Activated naive CD4-positive, alpha-beta T cell treated with anti-CD3 and anti-CD28 coated beads, Interleukin-2, amount 10 ng/mL, durations not matched to agents 7 days and 5 days (primary cell): ENCODE measurements at regions not wholly inside any gene's neighbourhood (a gene's known extent, or its start where the extent isn't known, plus 50 kb on each side); places are given as distances from the start of the nearest gene placed in this dataset.

Source experiments
- CTCF ChIA-PET: fragments of 350-600 bp; sonication (Branson Sonifier 250); formaldehyde crosslinking; loops from one replicate; lab custom pipeline; 2021; ENCODE audit warnings: antibody characterized with exemption; lab: Charles Lee
- DNase-seq: peaks from one replicate; pipeline ENCODE4 v3.0.0-alpha.2; 2020
- H3K27ac Mint-ChIP-seq: one replicate; pipeline ENCODE4 v1.8.0; 2021; ENCODE audit warnings: mild to moderate bottlenecking, moderate library complexity, mixed read lengths
- H3K27me3 Mint-ChIP-seq: one replicate; pipeline ENCODE4 v1.8.0; 2021; ENCODE audit warnings: mild to moderate bottlenecking, mixed read lengths
- H3K36me3 Mint-ChIP-seq: one replicate; pipeline ENCODE4 v1.8.0; 2021; ENCODE audit warnings: mixed read lengths
- H3K4me1 Mint-ChIP-seq: one replicate; pipeline ENCODE4 v1.8.0; 2021; ENCODE audit warnings: mixed read lengths
- H3K4me3 Mint-ChIP-seq: one replicate; pipeline ENCODE4 v1.8.0; 2021; ENCODE audit warnings: mild to moderate bottlenecking, moderate library complexity, mixed read lengths
- H3K9me3 Mint-ChIP-seq: one replicate; pipeline ENCODE4 v1.8.0; 2021; ENCODE audit warnings: mixed read lengths

GRCh38 chr20:7650086-7650879 lies 290.0 kb downstream of the HAO1 start:
- Mint-ChIP-seq H3K27me3 (no peaks in the 10 kb centered on the region), H3K27ac (no peak overlapping the region), H3K4me1 (no peaks in the 10 kb centered on the region), H3K9me3 (peaks cover 18% of the 10 kb centered on the region), H3K4me3 (no peak overlapping the region), H3K36me3 (no peaks in the 10 kb centered on the region)
- CTCF ChIA-PET = no interaction called here
- no peak for DNase-seq

GRCh38 chr20:7654231-7654630 lies 286.0 kb downstream of the HAO1 start:
- no peak overlapping the region for H3K4me3 Mint-ChIP-seq
- DNase-seq = no peak
- no peaks in the 10 kb centered on the region for H3K4me1 Mint-ChIP-seq
- CTCF ChIA-PET = no interaction called here
- no peak overlapping the region for H3K27ac Mint-ChIP-seq
- H3K27me3 Mint-ChIP-seq = no peaks in the 10 kb centered on the region
- H3K36me3 Mint-ChIP-seq = no peaks in the 10 kb centered on the region
- H3K9me3 Mint-ChIP-seq = peaks cover 9% of the 10 kb centered on the region

GRCh38 chr20:7656687-7657467 lies 283.4 kb downstream of the HAO1 start:
- peaks cover 5% of the 10 kb centered on the region for H3K9me3 Mint-ChIP-seq
- no peaks in the 10 kb centered on the region for H3K4me1 Mint-ChIP-seq
- H3K27me3 Mint-ChIP-seq = no peaks in the 10 kb centered on the region
- CTCF ChIA-PET = no interaction called here
- no peak overlapping the region for H3K4me3 Mint-ChIP-seq
- no peaks in the 10 kb centered on the region for H3K36me3 Mint-ChIP-seq
- H3K27ac Mint-ChIP-seq = no peak overlapping the region
- no peak for DNase-seq

- CTCF ChIA-PET = interaction anchor here (0.6 kb wide), 1 partner anchor 189 kb away, joined by 3 read pairs; no protein-coding TSS in a partner anchor
- no peak overlapping the region for H3K27ac Mint-ChIP-seq
- no peak for DNase-seq
- no peaks in the 10 kb centered on the region for H3K4me1 Mint-ChIP-seq
- no peak overlapping the region for H3K4me3 Mint-ChIP-seq
- no peaks in the 10 kb centered on the region for H3K36me3 Mint-ChIP-seq
- peaks cover 6% of the 10 kb centered on the region for H3K9me3 Mint-ChIP-seq
- no peaks in the 10 kb centered on the region for H3K27me3 Mint-ChIP-seq
Measured at GRCh38 chr20:7657569-7657968, 282.7 kb downstream of the HAO1 start.

GRCh38 chr20:7660165-7660564 lies 280.1 kb downstream of the HAO1 start:
- DNase-seq = no peak
- no peaks in the 10 kb centered on the region for H3K36me3 Mint-ChIP-seq
- no peaks in the 10 kb centered on the region for H3K27me3 Mint-ChIP-seq
- peaks cover 13% of the 10 kb centered on the region for H3K9me3 Mint-ChIP-seq
- H3K4me1 Mint-ChIP-seq = no peaks in the 10 kb centered on the region
- CTCF ChIA-PET = no interaction called here
- no peak overlapping the region for H3K27ac Mint-ChIP-seq
- H3K4me3 Mint-ChIP-seq = no peak overlapping the region

GRCh38 chr20:7665376-7665775 lies 274.9 kb downstream of the HAO1 start:
- Mint-ChIP-seq H3K4me1 (no peaks in the 10 kb centered on the region), H3K27me3 (no peaks in the 10 kb centered on the region), H3K27ac (no peak overlapping the region), H3K36me3 (no peaks in the 10 kb centered on the region), H3K4me3 (no peak overlapping the region), H3K9me3 (peaks cover 11% of the 10 kb centered on the region)
- no peak for DNase-seq
- CTCF ChIA-PET = interaction anchor here (0.8 kb wide), 1 partner anchor 19 kb away, joined by 3 read pairs; no protein-coding TSS in a partner anchor

- Mint-ChIP-seq H3K9me3 (peaks cover 9% of the 10 kb centered on the region), H3K27ac (no peak overlapping the region), H3K27me3 (no peaks in the 10 kb centered on the region), H3K4me3 (no peak overlapping the region), H3K4me1 (no peaks in the 10 kb centered on the region), H3K36me3 (no peaks in the 10 kb centered on the region)
- DNase-seq = no peak
- CTCF ChIA-PET = no interaction called here
Measured at GRCh38 chr20:7667194-7667593, 273.1 kb downstream of the HAO1 start.

- Mint-ChIP-seq H3K4me1 (no peaks in the 10 kb centered on the region), H3K27me3 (no peaks in the 10 kb centered on the region), H3K9me3 (peaks cover 4% of the 10 kb centered on the region), H3K4me3 (no peak overlapping the region), H3K36me3 (no peaks in the 10 kb centered on the region), H3K27ac (no peak overlapping the region)
- no peak for DNase-seq
- CTCF ChIA-PET = no interaction called here
Measured at GRCh38 chr20:7672571-7672970, 267.7 kb downstream of the HAO1 start.

- Mint-ChIP-seq H3K36me3 (no peaks in the 10 kb centered on the region), H3K4me1 (no peaks in the 10 kb centered on the region), H3K27ac (no peak overlapping the region), H3K4me3 (no peak overlapping the region), H3K27me3 (no peaks in the 10 kb centered on the region), H3K9me3 (peaks cover 4% of the 10 kb centered on the region)
- DNase-seq = no peak
- CTCF ChIA-PET = no interaction called here
Measured at GRCh38 chr20:7673841-7674240, 266.4 kb downstream of the HAO1 start.

GRCh38 chr20:7682916-7683315 lies 257.3 kb downstream of the HAO1 start:
- no peaks in the 10 kb centered on the region for H3K4me1 Mint-ChIP-seq
- no peak overlapping the region for H3K27ac Mint-ChIP-seq
- no peaks in the 10 kb centered on the region for H3K27me3 Mint-ChIP-seq
- CTCF ChIA-PET = no interaction called here
- no peak overlapping the region for H3K4me3 Mint-ChIP-seq
- H3K9me3 Mint-ChIP-seq = peaks cover 6% of the 10 kb centered on the region
- H3K36me3 Mint-ChIP-seq = no peaks in the 10 kb centered on the region
- DNase-seq = no peak

GRCh38 chr20:7687065-7687464 lies 253.2 kb downstream of the HAO1 start:
- no peak for DNase-seq
- Mint-ChIP-seq H3K27me3 (no peaks in the 10 kb centered on the region), H3K4me1 (no peaks in the 10 kb centered on the region), H3K36me3 (no peaks in the 10 kb centered on the region), H3K9me3 (peaks cover 14% of the 10 kb centered on the region), H3K27ac (no peak overlapping the region), H3K4me3 (no peak overlapping the region)
- CTCF ChIA-PET = no interaction called here

- no peak overlapping the region for H3K4me3 Mint-ChIP-seq
- H3K27ac Mint-ChIP-seq = no peak overlapping the region
- H3K9me3 Mint-ChIP-seq = peaks cover 8% of the 10 kb centered on the region
- CTCF ChIA-PET = no interaction called here
- no peak for DNase-seq
- H3K36me3 Mint-ChIP-seq = no peaks in the 10 kb centered on the region
- H3K27me3 Mint-ChIP-seq = no peaks in the 10 kb centered on the region
- H3K4me1 Mint-ChIP-seq = no peaks in the 10 kb centered on the region
Measured at GRCh38 chr20:7689151-7689550, 251.1 kb downstream of the HAO1 start.

- Mint-ChIP-seq H3K27ac (no peak overlapping the region), H3K4me3 (no peak overlapping the region), H3K36me3 (no peaks in the 10 kb centered on the region), H3K27me3 (no peaks in the 10 kb centered on the region), H3K4me1 (no peaks in the 10 kb centered on the region), H3K9me3 (peaks cover 9% of the 10 kb centered on the region)
- no peak for DNase-seq
- CTCF ChIA-PET = no interaction called here
Measured at GRCh38 chr20:7691647-7692269, 248.5 kb downstream of the HAO1 start.

GRCh38 chr20:7692478-7692877 lies 247.8 kb downstream of the HAO1 start:
- Mint-ChIP-seq H3K27ac (no peak overlapping the region), H3K4me3 (no peak overlapping the region), H3K4me1 (no peaks in the 10 kb centered on the region), H3K36me3 (no peaks in the 10 kb centered on the region), H3K9me3 (peaks cover 11% of the 10 kb centered on the region), H3K27me3 (no peaks in the 10 kb centered on the region)
- CTCF ChIA-PET = no interaction called here
- DNase-seq = no peak
